SK-N-SH (cell line): ENCODE measurements at regions not wholly inside any gene's neighbourhood (a gene's known extent, or its start where the extent isn't known, plus 50 kb on each side); places are given as distances from the start of the nearest gene placed in this dataset.

Source experiments
- CTCF ChIA-PET: fragments of 300-600, 350-600 bp; formaldehyde crosslinking; extraction: SDS; loops from one replicate; lab custom pipeline; 2021; lab: Yijun Ruan, JAX
- POLR2A ChIA-PET: fragments of 350-600 bp; sonication (Branson Sonifier 250); formaldehyde crosslinking; extraction: SDS; loops from one replicate; lab custom pipeline; 2020; ENCODE audit warnings: antibody characterized with exemption, inconsistent platforms; lab: Yijun Ruan, JAX
- DNase-seq: peaks from one replicate; pipeline ENCODE4 v3.0.0; 2012
- H2AFZ ChIP-seq: fragments of 200-600 bp; sonication (generic); 2 replicates; pipeline ENCODE4 v1.8.1; 2016; ENCODE audit warnings: antibody characterized with exemption, mild to moderate bottlenecking, low read depth
- H3F3A ChIP-seq: fragments of 200-600 bp; sonication (generic); replicated peaks from 2 replicates; pipeline ENCODE3; 2016; ENCODE audit warnings: antibody characterized with exemption, mild to moderate bottlenecking; ENCODE audit not compliant: insufficient read depth
- H3K27ac ChIP-seq, 2 experiments: fragments of 200-500 bp in 1 of 2; fragments of 200-600 bp in 1 of 2; sonication (Bioruptor generic) in 1 of 2; sonication (generic), shearing (Covaris generic) in 1 of 2; 2 replicates each; pipeline versions ENCODE4 v1.5.1 to v1.6.1; 2014 to 2016; ENCODE audit warnings: low read depth in 2 of 2, inconsistent platforms in 1 of 2, low read length in 1 of 2, mild to moderate bottlenecking in 1 of 2, mixed read lengths in 1 of 2
- H3K27me3 ChIP-seq: fragments of 200-600 bp; sonication (generic), shearing (Covaris generic); 2 replicates; pipeline ENCODE4 v1.6.1; 2016; ENCODE audit warnings: mixed run types; ENCODE audit not compliant: insufficient read depth
- H3K36me3 ChIP-seq, 2 experiments: fragments of 200-500 bp in 1 of 2; fragments of 200-600 bp in 1 of 2; sonication (Bioruptor generic) in 1 of 2; sonication (generic) in 1 of 2; replicated peaks in 1 of 2; 2 replicates each; pipeline versions ENCODE3 to v1.5.1; 2014 to 2016; ENCODE audit warnings: low read length in 1 of 2, mild to moderate bottlenecking in 1 of 2; ENCODE audit not compliant: insufficient read depth in 2 of 2, control insufficient read depth in 1 of 2
- H3K4me1 ChIP-seq, 2 experiments: fragments of 200-500 bp in 1 of 2; fragments of 200-600 bp in 1 of 2; sonication (Bioruptor generic) in 1 of 2; sonication (generic), shearing (Covaris generic) in 1 of 2; 2 replicates each; pipeline versions ENCODE4 v1.5.1 to v1.6.1; 2014 to 2016; ENCODE audit warnings: low read depth in 1 of 2, low read length in 1 of 2, mixed run types in 1 of 2; ENCODE audit not compliant: insufficient read depth in 2 of 2, control insufficient read depth in 1 of 2
- H3K4me2 ChIP-seq: fragments of 200-600 bp; sonication (generic), shearing (Covaris generic); 2 replicates; pipeline ENCODE4 v1.6.1; 2017; ENCODE audit warnings: mixed run types
- H3K4me3 ChIP-seq, 2 experiments: fragments of 200-500 bp in 1 of 2; fragments of 200-600 bp in 1 of 2; sonication (Bioruptor generic) in 1 of 2; sonication (generic), shearing (Covaris generic) in 1 of 2; 2 replicates each; pipeline versions ENCODE4 v1.5.1 to v1.8.1; 2014 to 2016; ENCODE audit warnings: low read depth in 2 of 2, inconsistent platforms in 1 of 2, low read length in 1 of 2, mild to moderate bottlenecking in 1 of 2, mixed read lengths in 1 of 2, moderate library complexity in 1 of 2
- H3K79me2 ChIP-seq: fragments of 200-600 bp; sonication (generic); 2 replicates; pipeline ENCODE4 v1.8.1; 2017; ENCODE audit warnings: mild to moderate bottlenecking; ENCODE audit not compliant: insufficient read depth
- H3K9ac ChIP-seq: fragments of 200-600 bp; sonication (generic); 2 replicates; pipeline ENCODE4 v1.6.1; 2017; ENCODE audit warnings: mixed run types
- H3K9me2 ChIP-seq: fragments of 200-600 bp; sonication (generic); 2 replicates; pipeline ENCODE4 v1.6.1; 2017; ENCODE audit warnings: mixed run types
- H3K9me3 ChIP-seq: fragments of 200-600 bp; sonication (generic); 2 replicates; pipeline ENCODE4 v1.6.1; 2017; ENCODE audit warnings: mixed run types, mild to moderate bottlenecking, moderate library complexity
- H4K20me1 ChIP-seq: fragments of 200-600 bp; sonication (generic); 2 replicates; pipeline ENCODE4 v1.6.1; 2017; ENCODE audit warnings: mild to moderate bottlenecking, mixed run types; ENCODE audit not compliant: insufficient read depth
- CHD2 ChIP-seq: fragments of 150-350 bp; IDR thresholded peaks from 2 replicates; pipeline ENCODE4 v1.6.1; 2018; ENCODE audit warnings: low read length; ENCODE audit not compliant: partially characterized antibody
- ELF1 ChIP-seq: IDR thresholded peaks from 2 replicates; pipeline ENCODE4 v1.4.0; 2012
- EP300 ChIP-seq, 2 experiments: IDR thresholded peaks; 2 replicates each; pipeline versions ENCODE4 v1.4.0 to v1.6.1; 2012; ENCODE audit warnings: borderline replicate concordance in 1 of 2, low read depth in 1 of 2, low read length in 1 of 2
- EZH2phosphoT487 ChIP-seq: fragments of 200-600 bp; sonication (generic); IDR thresholded peaks from 2 replicates; pipeline ENCODE4 v1.6.1; 2017; ENCODE audit warnings: low read depth, mixed run types, mild to moderate bottlenecking, antibody characterized with exemption, moderate library complexity, borderline replicate concordance
- FOSL2 ChIP-seq: IDR thresholded peaks from 2 replicates; pipeline ENCODE4 v1.4.0; 2012; ENCODE audit warnings: low read depth, mild to moderate bottlenecking, moderate library complexity, borderline replicate concordance
- FOXM1 ChIP-seq: IDR thresholded peaks from 2 replicates; pipeline ENCODE4 v1.4.0; 2012; ENCODE audit warnings: low read depth, mild to moderate bottlenecking
- GABPA ChIP-seq: IDR thresholded peaks from 2 replicates; pipeline ENCODE4 v1.4.0; 2012; ENCODE audit warnings: low read depth, mild to moderate bottlenecking
- GATA2 ChIP-seq: sonication (generic); formaldehyde crosslinking; IDR thresholded peaks from 2 replicates; pipeline ENCODE4 v1.5.0; 2020; ENCODE audit warnings: mild to moderate bottlenecking, missing genetic modification reagents
- JUND ChIP-seq: IDR thresholded peaks from 2 replicates; pipeline ENCODE4 v1.4.0; 2012
- MEF2A ChIP-seq: IDR thresholded peaks from 2 replicates; pipeline ENCODE4 v1.4.0; 2012; ENCODE audit warnings: low read depth, borderline replicate concordance
- MXI1 ChIP-seq: IDR thresholded peaks from 2 replicates; pipeline ENCODE4 v1.6.1; 2012; ENCODE audit warnings: mild to moderate bottlenecking, low read depth, low read length, improper control_type of control experiment
- NFIC ChIP-seq: IDR thresholded peaks from 2 replicates; pipeline ENCODE4 v1.4.0; 2012; ENCODE audit warnings: borderline replicate concordance
- NRF1 ChIP-seq: IDR thresholded peaks from 2 replicates; pipeline ENCODE4 v1.6.1; 2012; ENCODE audit warnings: low read depth, mild to moderate bottlenecking, low read length
- POLR2AphosphoS5 ChIP-seq: IDR thresholded peaks from 2 replicates; pipeline ENCODE4 v1.6.1; 2012; ENCODE audit warnings: low read depth, low read length
- RAD21 ChIP-seq: IDR thresholded peaks from 2 replicates; pipeline ENCODE4 v1.6.1; 2012; ENCODE audit warnings: mild to moderate bottlenecking, low read length
- RCOR1 ChIP-seq: fragments of 150-350 bp; IDR thresholded peaks from 2 replicates; pipeline ENCODE4 v1.6.1; 2017; ENCODE audit warnings: antibody characterized with exemption, low read length
- RFX5 ChIP-seq: IDR thresholded peaks from 2 replicates; pipeline ENCODE4 v1.6.1; 2012; ENCODE audit warnings: mild to moderate bottlenecking, improper control_type of control experiment, low read length
- RXRA ChIP-seq: IDR thresholded peaks from 2 replicates; pipeline ENCODE4 v1.4.0; 2012; ENCODE audit warnings: low read depth, mild to moderate bottlenecking, borderline replicate concordance
- TCF12 ChIP-seq: IDR thresholded peaks from 2 replicates; pipeline ENCODE4 v1.4.0; 2012
- TEAD4 ChIP-seq: IDR thresholded peaks from 2 replicates; pipeline ENCODE4 v1.4.0; 2012; ENCODE audit warnings: mild to moderate bottlenecking, borderline replicate concordance; ENCODE audit not compliant: insufficient read depth
- YY1 ChIP-seq: IDR thresholded peaks from 2 replicates; pipeline ENCODE4 v1.4.0; 2012; ENCODE audit warnings: low read depth, mild to moderate bottlenecking
- WGBS: methylation state at CpG from one replicate; pipeline ENCODE4 v1.1.6; 2017; ENCODE audit warnings: low lambda C conversion rate; 5-methylcytosine and 5-hydroxymethylcytosine counted together
- TF ChIP-seq, protein P1 (sequence below): IDR thresholded peaks from 2 replicates; pipeline ENCODE4 v1.4.0; 2012; ENCODE audit warnings: low read depth
- TF ChIP-seq, protein P2 (sequence below): fragments of 200-600 bp; sonication (generic); IDR thresholded peaks from 2 replicates; pipeline ENCODE4 v1.6.1; 2017; ENCODE audit warnings: antibody characterized with exemption, mild to moderate bottlenecking, moderate library complexity
- TF ChIP-seq, protein P3 (sequence below): fragments of 150-350 bp; IDR thresholded peaks from 2 replicates; pipeline ENCODE4 v1.6.1; 2016; ENCODE audit warnings: mild to moderate bottlenecking, low read depth, low read length
- TF ChIP-seq, protein P4 (sequence below): IDR thresholded peaks from 2 replicates; pipeline ENCODE4 v1.6.1; 2012; ENCODE audit warnings: mild to moderate bottlenecking, low read depth, low read length, moderate library complexity

DNA sequence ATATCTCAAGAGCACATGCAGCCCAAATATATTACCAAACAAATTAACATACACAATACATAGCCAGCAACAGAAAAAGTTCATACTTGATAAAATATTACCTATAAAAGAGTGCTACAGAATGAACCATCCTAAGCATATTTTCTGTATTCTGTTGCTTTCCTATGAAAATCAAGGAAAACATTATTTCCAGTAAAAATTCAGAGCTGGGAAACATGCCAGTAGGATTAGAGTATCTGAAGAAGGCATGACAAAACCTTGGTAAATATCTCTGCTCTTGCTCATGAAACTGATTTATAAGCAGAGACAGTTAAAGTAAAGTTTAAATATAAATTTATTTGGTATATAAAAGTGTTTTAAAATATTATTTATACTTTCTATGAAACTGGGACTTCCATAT lies 599.7 kb downstream of the ARAP2 start:
- H3K4me1 ChIP-seq, result no peaks in the 10 kb centered on the region
- no peaks in the 10 kb centered on the region for H3K27me3 ChIP-seq
- POLR2A ChIA-PET, result no interaction called here
- no peaks in the 10 kb centered on the region for H3F3A ChIP-seq
- H3K27ac ChIP-seq, result no peak overlapping the region
- TF ChIP-seq NRF1 (no peak), YY1 (no peak), NFIC (no peak), MEF2A (no peak), EZH2phosphoT487 (no peak), JUND (no peak), GATA2 (CRISPR knock-in tag) (no peak), RFX5 (no peak), EP300 (IDR thresholded peaks at IDR 0.05; ENCODE audit: borderline replicate concordance in 1 of 2, low read depth in 1 of 2, low read length in 1 of 2) (no peak), RAD21 (no peak)
- TF ChIP-seq, protein P1, sequence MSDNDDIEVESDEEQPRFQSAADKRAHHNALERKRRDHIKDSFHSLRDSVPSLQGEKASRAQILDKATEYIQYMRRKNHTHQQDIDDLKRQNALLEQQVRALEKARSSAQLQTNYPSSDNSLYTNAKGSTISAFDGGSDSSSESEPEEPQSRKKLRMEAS, result no peak
- TF ChIP-seq, protein P2, sequence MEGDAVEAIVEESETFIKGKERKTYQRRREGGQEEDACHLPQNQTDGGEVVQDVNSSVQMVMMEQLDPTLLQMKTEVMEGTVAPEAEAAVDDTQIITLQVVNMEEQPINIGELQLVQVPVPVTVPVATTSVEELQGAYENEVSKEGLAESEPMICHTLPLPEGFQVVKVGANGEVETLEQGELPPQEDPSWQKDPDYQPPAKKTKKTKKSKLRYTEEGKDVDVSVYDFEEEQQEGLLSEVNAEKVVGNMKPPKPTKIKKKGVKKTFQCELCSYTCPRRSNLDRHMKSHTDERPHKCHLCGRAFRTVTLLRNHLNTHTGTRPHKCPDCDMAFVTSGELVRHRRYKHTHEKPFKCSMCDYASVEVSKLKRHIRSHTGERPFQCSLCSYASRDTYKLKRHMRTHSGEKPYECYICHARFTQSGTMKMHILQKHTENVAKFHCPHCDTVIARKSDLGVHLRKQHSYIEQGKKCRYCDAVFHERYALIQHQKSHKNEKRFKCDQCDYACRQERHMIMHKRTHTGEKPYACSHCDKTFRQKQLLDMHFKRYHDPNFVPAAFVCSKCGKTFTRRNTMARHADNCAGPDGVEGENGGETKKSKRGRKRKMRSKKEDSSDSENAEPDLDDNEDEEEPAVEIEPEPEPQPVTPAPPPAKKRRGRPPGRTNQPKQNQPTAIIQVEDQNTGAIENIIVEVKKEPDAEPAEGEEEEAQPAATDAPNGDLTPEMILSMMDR, result no peak
- CTCF ChIA-PET, result interaction anchor here (0.6 kb wide), 1 partner anchor 22 kb away, joined by 3 read pairs; no protein-coding TSS in a partner anchor
- H3K4me2 ChIP-seq, result no peak overlapping the region
- H3K9ac ChIP-seq, result no peak overlapping the region
- no peaks in the 10 kb centered on the region for H3K9me3 ChIP-seq
- no peaks in the 10 kb centered on the region for H3K9me2 ChIP-seq
- H3K36me3 ChIP-seq, result no peaks in the 10 kb centered on the region
- H2AFZ ChIP-seq, result no peak overlapping the region
- H4K20me1 ChIP-seq, result no peaks in the 10 kb centered on the region
- H3K4me3 ChIP-seq, result no peak overlapping the region
- no peaks in the 10 kb centered on the region for H3K79me2 ChIP-seq
- DNase-seq, result no peak

DNA sequence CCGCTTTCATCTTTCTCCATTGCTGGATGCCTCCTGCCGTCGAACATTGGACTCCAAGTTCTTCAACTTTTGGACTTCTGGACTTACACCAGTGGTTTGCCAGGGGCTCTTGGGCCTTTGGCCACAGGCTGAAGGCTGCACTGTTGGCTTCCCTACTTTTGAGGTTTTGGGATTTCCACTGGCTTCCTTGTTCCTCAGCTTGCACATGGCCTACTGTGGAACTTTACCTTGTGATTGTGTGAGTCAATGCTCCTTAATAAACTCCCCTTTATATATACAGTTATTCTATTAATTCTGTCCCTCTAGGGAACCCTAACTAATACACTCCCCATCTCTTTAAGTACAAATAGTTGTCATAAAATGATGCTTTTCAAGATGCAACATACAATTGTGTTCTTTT lies 595.3 kb downstream of the ARAP2 start:
- H3K36me3 ChIP-seq, result no peaks in the 10 kb centered on the region
- POLR2A ChIA-PET, result no interaction called here
- H3K4me2 ChIP-seq, result no peak overlapping the region
- no peak overlapping the region for H3K27ac ChIP-seq
- no peaks in the 10 kb centered on the region for H4K20me1 ChIP-seq
- no peaks in the 10 kb centered on the region for H3K4me1 ChIP-seq
- TF ChIP-seq JUND (no peak), POLR2AphosphoS5 (no peak), TEAD4 (no peak), FOSL2 (no peak), GATA2 (CRISPR knock-in tag) (no peak), RCOR1 (no peak), ELF1 (no peak), RXRA (no peak), MXI1 (no peak), GABPA (no peak), TCF12 (no peak), FOXM1 (no peak), RFX5 (no peak), CHD2 (no peak), MEF2A (no peak), EZH2phosphoT487 (no peak), RAD21 (no peak)
- TF ChIP-seq, protein P3, sequence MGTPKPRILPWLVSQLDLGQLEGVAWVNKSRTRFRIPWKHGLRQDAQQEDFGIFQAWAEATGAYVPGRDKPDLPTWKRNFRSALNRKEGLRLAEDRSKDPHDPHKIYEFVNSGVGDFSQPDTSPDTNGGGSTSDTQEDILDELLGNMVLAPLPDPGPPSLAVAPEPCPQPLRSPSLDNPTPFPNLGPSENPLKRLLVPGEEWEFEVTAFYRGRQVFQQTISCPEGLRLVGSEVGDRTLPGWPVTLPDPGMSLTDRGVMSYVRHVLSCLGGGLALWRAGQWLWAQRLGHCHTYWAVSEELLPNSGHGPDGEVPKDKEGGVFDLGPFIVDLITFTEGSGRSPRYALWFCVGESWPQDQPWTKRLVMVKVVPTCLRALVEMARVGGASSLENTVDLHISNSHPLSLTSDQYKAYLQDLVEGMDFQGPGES, result no peak
- TF ChIP-seq, protein P4, sequence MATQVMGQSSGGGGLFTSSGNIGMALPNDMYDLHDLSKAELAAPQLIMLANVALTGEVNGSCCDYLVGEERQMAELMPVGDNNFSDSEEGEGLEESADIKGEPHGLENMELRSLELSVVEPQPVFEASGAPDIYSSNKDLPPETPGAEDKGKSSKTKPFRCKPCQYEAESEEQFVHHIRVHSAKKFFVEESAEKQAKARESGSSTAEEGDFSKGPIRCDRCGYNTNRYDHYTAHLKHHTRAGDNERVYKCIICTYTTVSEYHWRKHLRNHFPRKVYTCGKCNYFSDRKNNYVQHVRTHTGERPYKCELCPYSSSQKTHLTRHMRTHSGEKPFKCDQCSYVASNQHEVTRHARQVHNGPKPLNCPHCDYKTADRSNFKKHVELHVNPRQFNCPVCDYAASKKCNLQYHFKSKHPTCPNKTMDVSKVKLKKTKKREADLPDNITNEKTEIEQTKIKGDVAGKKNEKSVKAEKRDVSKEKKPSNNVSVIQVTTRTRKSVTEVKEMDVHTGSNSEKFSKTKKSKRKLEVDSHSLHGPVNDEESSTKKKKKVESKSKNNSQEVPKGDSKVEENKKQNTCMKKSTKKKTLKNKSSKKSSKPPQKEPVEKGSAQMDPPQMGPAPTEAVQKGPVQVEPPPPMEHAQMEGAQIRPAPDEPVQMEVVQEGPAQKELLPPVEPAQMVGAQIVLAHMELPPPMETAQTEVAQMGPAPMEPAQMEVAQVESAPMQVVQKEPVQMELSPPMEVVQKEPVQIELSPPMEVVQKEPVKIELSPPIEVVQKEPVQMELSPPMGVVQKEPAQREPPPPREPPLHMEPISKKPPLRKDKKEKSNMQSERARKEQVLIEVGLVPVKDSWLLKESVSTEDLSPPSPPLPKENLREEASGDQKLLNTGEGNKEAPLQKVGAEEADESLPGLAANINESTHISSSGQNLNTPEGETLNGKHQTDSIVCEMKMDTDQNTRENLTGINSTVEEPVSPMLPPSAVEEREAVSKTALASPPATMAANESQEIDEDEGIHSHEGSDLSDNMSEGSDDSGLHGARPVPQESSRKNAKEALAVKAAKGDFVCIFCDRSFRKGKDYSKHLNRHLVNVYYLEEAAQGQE, result no peak
- TF ChIP-seq, all 33 proteins: peak for 0
- Histone ChIP-seq H3K79me2 (no peaks in the 10 kb centered on the region), H3K4me3 (no peak overlapping the region), H3K9ac (no peak overlapping the region), H2AFZ (no peak overlapping the region), H3K9me3 (no peaks in the 10 kb centered on the region; the same call in 1 of the 2 replicates), H3K27me3 (no peaks in the 10 kb centered on the region), H3K9me2 (no peaks in the 10 kb centered on the region), H3F3A (no peaks in the 10 kb centered on the region)
- no peak for DNase-seq
- whole genome bisulfite sequencing, result 21% methylated on average over 3 of the region's 3 CpGs
- CTCF ChIA-PET, result no interaction called here
